HEK293T (cell line): ENCODE measurements at regions not wholly inside any gene's neighbourhood (a gene's known extent, or its start where the extent isn't known, plus 50 kb on each side); places are given as distances from the start of the nearest gene placed in this dataset.

Experiments
- BHLHE40 ChIP-seq: fragments of 450-650 bp; IDR thresholded peaks from 2 replicates; pipeline ENCODE4 v1.6.1; 2016; ENCODE audit warnings: mild to moderate bottlenecking, moderate library complexity, borderline replicate concordance
- FOXA1 ChIP-seq: fragments of 450-650 bp; IDR thresholded peaks from 2 replicates; pipeline ENCODE4 v1.6.1; 2016; ENCODE audit warnings: mild to moderate bottlenecking
- FOXM1 ChIP-seq: fragments of 450-650 bp; IDR thresholded peaks from 2 replicates; pipeline ENCODE4 v1.6.1; 2017; ENCODE audit warnings: mild to moderate bottlenecking, borderline replicate concordance
- HDGF ChIP-seq: fragments of 450-650 bp; IDR thresholded peaks from 2 replicates; pipeline ENCODE4 v1.6.1; 2017; ENCODE audit warnings: antibody characterized with exemption, borderline replicate concordance
- TARDBP ChIP-seq: fragments of 450-650 bp; IDR thresholded peaks from 2 replicates; pipeline ENCODE4 v1.6.1; 2016

DNA sequence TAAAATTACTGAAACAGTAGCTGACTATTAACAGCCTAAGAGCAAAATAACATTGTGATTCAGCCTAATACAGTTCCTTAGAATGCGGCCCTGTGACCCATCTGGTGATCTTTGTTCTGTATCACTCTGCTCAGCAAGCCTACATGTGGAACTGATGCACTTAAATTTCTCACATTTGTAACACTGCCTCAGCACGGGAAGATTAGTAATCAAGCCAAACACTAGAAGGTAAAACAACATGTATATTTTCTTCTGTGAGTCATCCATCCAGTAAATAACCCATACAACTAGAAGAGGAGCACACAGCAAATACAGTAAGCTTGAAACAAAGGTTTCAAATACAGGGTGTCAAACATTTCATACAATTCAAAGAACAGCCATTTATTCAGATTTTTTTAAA is 189.7 kb upstream of the NOX3 start:
- TF ChIP-seq BHLHE40 (no peak), HDGF (no peak), FOXA1 (no peak), TARDBP (no peak), FOXM1 (no peak)
